ENCODE measurements at regions not wholly inside any gene's neighbourhood (a gene's known extent, or its start where the extent isn't known, plus 50 kb on each side); places are given as distances from the start of the nearest gene placed in this dataset.

- TF ChIP-seq POLR2A (IDR thresholded peaks at IDR 0.05): no peak
- H3K36me3 ChIP-seq: no peaks in the 10 kb centered on the region
- H3K27ac ChIP-seq: no peak overlapping the region
- H3K27me3 ChIP-seq: peaks cover 6% of the 10 kb centered on the region
- no peaks in the 10 kb centered on the region for H3K4me1 ChIP-seq
- DNase-seq (ENCODE audit: low spot score in 2 of 2): peak in 1 of 2 donors; percentile 51
- no peaks in the 10 kb centered on the region for H3K9me3 ChIP-seq
- no peak overlapping the region for H3K4me3 ChIP-seq
- 82% methylated on average over 24 of the region's 24 CpGs for WGBS
Observed at GRCh38 chr2:239607517-239608191, 206.8 kb upstream of the HDAC4 start.

GRCh38 chr2:239606741-239607516 lies 206.1 kb upstream of the HDAC4 start:
- 91% methylated on average over 7 of the region's 7 CpGs for WGBS

GRCh38 chr2:239605976-239606375 lies 205.2 kb upstream of the HDAC4 start:
- no peak for DNase-seq (ENCODE audit: low spot score in 2 of 2)
- no peak overlapping the region for H3K27ac ChIP-seq
- TF ChIP-seq POLR2AphosphoS5 (IDR thresholded peaks at IDR 0.05) (no peak), EP300 (IDR thresholded peaks at IDR 0.05) (no peak), CTCF (IDR thresholded peaks at IDR 0.05) (no peak), POLR2A (IDR thresholded peaks at IDR 0.05) (no peak)
- no peaks in the 10 kb centered on the region for H3K36me3 ChIP-seq
- H3K4me3 ChIP-seq: no peak overlapping the region
- H3K4me1 ChIP-seq: peaks cover 5% of the 10 kb centered on the region
- 53% methylated on average over 5 of the region's 5 CpGs for WGBS
- no peaks in the 10 kb centered on the region for H3K9me3 ChIP-seq
- peaks cover 9% of the 10 kb centered on the region for H3K27me3 ChIP-seq

More at GRCh38 chr2:239606741-239607516, 206.1 kb upstream of the HDAC4 start:
- no peak for TF ChIP-seq EP300 (IDR thresholded peaks at IDR 0.05)
- no peak for TF ChIP-seq POLR2A (IDR thresholded peaks at IDR 0.05)
- no peak for TF ChIP-seq POLR2AphosphoS5 (IDR thresholded peaks at IDR 0.05)
- TF ChIP-seq CTCF (IDR thresholded peaks at IDR 0.05): no peak
- H3K4me1 ChIP-seq: peaks cover 5% of the 10 kb centered on the region
- no peak overlapping the region for H3K4me3 ChIP-seq
- peaks cover 9% of the 10 kb centered on the region for H3K27me3 ChIP-seq
- H3K9me3 ChIP-seq: no peaks in the 10 kb centered on the region
- no peaks in the 10 kb centered on the region for H3K36me3 ChIP-seq
- DNase-seq (ENCODE audit: low spot score in 2 of 2): no peak
- no peak overlapping the region for H3K27ac ChIP-seq

GRCh38 chr2:239605409-239605808 lies 204.6 kb upstream of the HDAC4 start:
- H3K4me3 ChIP-seq: no peak overlapping the region
- no peaks in the 10 kb centered on the region for H3K36me3 ChIP-seq
- no peak for TF ChIP-seq POLR2A (IDR thresholded peaks at IDR 0.05)
- TF ChIP-seq CTCF (IDR thresholded peaks at IDR 0.05): no peak
- TF ChIP-seq POLR2AphosphoS5 (IDR thresholded peaks at IDR 0.05): no peak
- no peak for TF ChIP-seq EP300 (IDR thresholded peaks at IDR 0.05)

GRCh38 chr2:239604861-239605260 lies 204.0 kb upstream of the HDAC4 start:
- H3K36me3 ChIP-seq: no peaks in the 10 kb centered on the region
- peaks cover 8% of the 10 kb centered on the region for H3K27me3 ChIP-seq
- 89% methylated on average over 5 of the region's 5 CpGs for WGBS
- no peak overlapping the region for H3K4me3 ChIP-seq
- H3K9me3 ChIP-seq: no peaks in the 10 kb centered on the region
- H3K27ac ChIP-seq: no peak overlapping the region
- DNase-seq (ENCODE audit: low spot score in 2 of 2): no peak
- TF ChIP-seq EP300 (IDR thresholded peaks at IDR 0.05) (no peak), POLR2AphosphoS5 (IDR thresholded peaks at IDR 0.05) (no peak), POLR2A (IDR thresholded peaks at IDR 0.05) (no peak), CTCF (IDR thresholded peaks at IDR 0.05) (no peak)
- H3K4me1 ChIP-seq: peaks cover 5% of the 10 kb centered on the region

More at GRCh38 chr2:239605409-239605808, 204.6 kb upstream of the HDAC4 start:
- no peak for DNase-seq (ENCODE audit: low spot score in 2 of 2)
- H3K9me3 ChIP-seq: no peaks in the 10 kb centered on the region
- no peak overlapping the region for H3K27ac ChIP-seq
- 81% methylated on average over 6 of the region's 6 CpGs for WGBS
- peaks cover 5% of the 10 kb centered on the region for H3K4me1 ChIP-seq
- peaks cover 9% of the 10 kb centered on the region for H3K27me3 ChIP-seq

Data from suprapubic skin (tissue), 4 donors.